ENCODE measurements at regions not wholly inside any gene's neighbourhood (a gene's known extent, or its start where the extent isn't known, plus 50 kb on each side); places are given as distances from the start of the nearest gene placed in this dataset.
A peak's percentile ranks its signal among the peaks of the same experiment; 100 is the strongest.

DNA sequence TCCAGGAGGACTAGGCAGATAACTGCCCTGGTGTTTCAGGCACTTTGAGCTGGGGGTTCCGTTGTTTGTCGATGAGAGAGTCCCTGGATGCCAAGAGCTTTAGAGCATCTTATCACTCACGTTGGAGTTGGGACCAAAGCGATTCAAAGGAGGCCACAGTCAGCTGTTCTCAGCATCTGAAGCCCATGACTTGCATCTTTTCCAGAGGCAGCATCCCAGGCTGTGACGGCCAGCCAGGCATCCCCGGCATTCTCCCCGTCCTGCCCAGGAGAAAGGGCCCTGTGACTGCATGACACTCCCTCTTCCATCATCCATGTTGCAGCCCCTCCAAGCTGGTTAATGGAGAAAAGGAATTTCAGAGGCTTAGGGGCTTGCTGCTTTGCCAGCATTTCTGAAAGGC is 520.3 kb downstream of the CDH26 start:
- Histone ChIP-seq H3K27ac (ENCODE audit: low read depth in 1 of 2, low read length in 1 of 2) (no peak overlapping the region), H3K4me3 (no peak overlapping the region), H3K36me3 (ENCODE audit: control insufficient read depth in 4 of 4, insufficient read depth in 4 of 4, low read length in 4 of 4) (no peaks in the 10 kb centered on the region), H3K4me1 (ENCODE audit: control insufficient read depth in 5 of 5, insufficient read depth in 5 of 5, low read length in 5 of 5) (peaks cover 0 to 79% (median 14%) of the 10 kb centered on the region in 5 donors), H3K9me3 (ENCODE audit: control insufficient read depth in 4 of 4, insufficient read depth in 3 of 4, low read length in 3 of 4) (no peaks in the 10 kb centered on the region), H3K9ac (ENCODE audit: insufficient read depth in 1 of 2, low read length in 2 of 2) (no peak overlapping the region), H3K27me3 (ENCODE audit: control insufficient read depth in 3 of 3, insufficient read depth in 3 of 3, low read length in 2 of 3) (no peaks in the 10 kb centered on the region)
- TF ChIP-seq, protein P1, sequence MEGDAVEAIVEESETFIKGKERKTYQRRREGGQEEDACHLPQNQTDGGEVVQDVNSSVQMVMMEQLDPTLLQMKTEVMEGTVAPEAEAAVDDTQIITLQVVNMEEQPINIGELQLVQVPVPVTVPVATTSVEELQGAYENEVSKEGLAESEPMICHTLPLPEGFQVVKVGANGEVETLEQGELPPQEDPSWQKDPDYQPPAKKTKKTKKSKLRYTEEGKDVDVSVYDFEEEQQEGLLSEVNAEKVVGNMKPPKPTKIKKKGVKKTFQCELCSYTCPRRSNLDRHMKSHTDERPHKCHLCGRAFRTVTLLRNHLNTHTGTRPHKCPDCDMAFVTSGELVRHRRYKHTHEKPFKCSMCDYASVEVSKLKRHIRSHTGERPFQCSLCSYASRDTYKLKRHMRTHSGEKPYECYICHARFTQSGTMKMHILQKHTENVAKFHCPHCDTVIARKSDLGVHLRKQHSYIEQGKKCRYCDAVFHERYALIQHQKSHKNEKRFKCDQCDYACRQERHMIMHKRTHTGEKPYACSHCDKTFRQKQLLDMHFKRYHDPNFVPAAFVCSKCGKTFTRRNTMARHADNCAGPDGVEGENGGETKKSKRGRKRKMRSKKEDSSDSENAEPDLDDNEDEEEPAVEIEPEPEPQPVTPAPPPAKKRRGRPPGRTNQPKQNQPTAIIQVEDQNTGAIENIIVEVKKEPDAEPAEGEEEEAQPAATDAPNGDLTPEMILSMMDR (IDR thresholded peaks at IDR 0.05; ENCODE audit: control extremely low read depth, extremely low read depth), result no peak
- 77 to 87% methylated on average over 7 of the region's 7 CpGs for WGBS, 2 donors
- DNase-seq (no peak), ATAC-seq (ENCODE audit: insufficient read depth, low FRiP score) (no peak)

DNA sequence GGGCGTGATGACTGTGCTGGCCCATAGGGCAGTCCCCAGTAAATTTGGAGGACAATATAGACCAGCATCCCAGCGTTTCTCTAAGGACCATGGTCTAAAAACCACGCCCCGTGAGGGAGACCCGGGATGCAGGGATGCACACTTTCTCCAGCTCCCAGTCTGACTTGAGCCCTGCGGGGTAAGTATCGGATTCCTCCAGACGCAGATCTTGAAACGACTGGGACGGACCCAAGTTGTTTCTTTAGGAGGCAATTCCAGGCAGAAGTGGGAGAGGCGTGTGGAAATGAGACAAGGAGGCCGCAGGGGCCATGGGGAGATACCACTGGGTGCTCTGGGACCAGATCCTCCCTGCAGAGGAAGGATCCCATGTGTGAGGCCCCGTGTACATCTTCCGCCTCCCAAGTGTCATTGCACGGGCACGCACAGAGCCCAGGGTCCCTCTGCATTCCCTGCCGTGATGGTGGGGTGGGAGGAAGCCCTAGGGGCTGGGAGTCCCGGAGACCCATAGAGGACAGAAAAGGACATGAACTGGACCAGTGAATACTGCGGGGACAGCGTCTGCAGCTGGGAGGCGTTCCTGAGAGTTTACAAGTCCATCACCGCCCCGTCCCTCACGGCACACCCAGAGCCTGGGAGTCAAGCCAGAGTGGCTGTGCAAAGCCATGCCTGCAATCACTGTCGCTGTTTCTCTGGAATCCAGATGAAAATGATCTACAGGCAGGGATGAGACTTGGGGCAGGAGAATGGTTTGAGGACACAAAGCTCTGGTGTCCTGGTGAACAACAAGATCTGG is 522.9 kb downstream of the CDH26 start:
- H3K27me3 ChIP-seq (ENCODE audit: control insufficient read depth in 3 of 3, insufficient read depth in 3 of 3, low read length in 2 of 3), result no peaks in the 10 kb centered on the region
- peak overlapping the region in 1 of 2 donors; percentile 54 for H3K27ac ChIP-seq (ENCODE audit: low read depth in 1 of 2, low read length in 1 of 2)
- H3K9me3 ChIP-seq (ENCODE audit: control insufficient read depth in 4 of 4, insufficient read depth in 3 of 4, low read length in 3 of 4), result peaks cover 0 to 2% (median 0%) of the 10 kb centered on the region in 4 donors
- H3K4me1 ChIP-seq (ENCODE audit: control insufficient read depth in 5 of 5, insufficient read depth in 5 of 5, low read length in 5 of 5), result peaks cover 0 to 82% (median 24%) of the 10 kb centered on the region in 5 donors
- whole genome bisulfite sequencing, 2 donors, result 77 to 81% methylated on average over 25 of the region's 25 CpGs
- H3K36me3 ChIP-seq (ENCODE audit: control insufficient read depth in 4 of 4, insufficient read depth in 4 of 4, low read length in 4 of 4), result no peaks in the 10 kb centered on the region
- ATAC-seq (ENCODE audit: insufficient read depth, low FRiP score) (no peak), DNase-seq (peak; percentile 87 to 94 (median 89))
- TF ChIP-seq, protein P1 (IDR thresholded peaks at IDR 0.05; ENCODE audit: control extremely low read depth, extremely low read depth), result no peak
- no peak overlapping the region for H3K4me3 ChIP-seq
- no peak overlapping the region for H3K9ac ChIP-seq (ENCODE audit: insufficient read depth in 1 of 2, low read length in 2 of 2)

DNA sequence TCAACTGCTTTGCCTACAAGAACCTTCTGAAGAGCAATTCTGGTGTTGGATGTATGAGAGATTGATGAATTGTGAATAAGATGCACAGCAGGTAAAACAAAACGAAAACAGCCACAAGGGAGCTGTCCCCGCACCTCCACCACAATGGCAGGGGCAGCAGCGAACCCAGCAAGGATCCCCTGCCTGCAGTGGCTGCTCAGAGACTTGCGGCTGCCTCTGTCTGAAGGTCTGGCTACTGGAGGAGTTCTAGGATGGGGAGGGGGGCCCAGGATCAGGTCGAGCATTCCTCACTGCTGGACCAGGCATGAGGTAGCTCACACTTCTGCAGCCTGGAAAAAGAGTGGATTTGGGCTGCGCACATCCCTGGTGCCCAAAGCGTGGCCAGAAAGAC is 523.5 kb downstream of the CDH26 start:
- H3K9ac ChIP-seq (ENCODE audit: insufficient read depth in 1 of 2, low read length in 2 of 2), result no peak overlapping the region
- TF ChIP-seq, protein P1 (IDR thresholded peaks at IDR 0.05; ENCODE audit: control extremely low read depth, extremely low read depth), result no peak
- peak overlapping the region in 1 of 2 donors; percentile 54 for H3K27ac ChIP-seq (ENCODE audit: low read depth in 1 of 2, low read length in 1 of 2)
- 47 to 62% methylated on average over 7 of the region's 7 CpGs for WGBS, 2 donors
- peaks cover 0 to 2% (median 0%) of the 10 kb centered on the region in 4 donors for H3K9me3 ChIP-seq (ENCODE audit: control insufficient read depth in 4 of 4, insufficient read depth in 3 of 4, low read length in 3 of 4)
- H3K36me3 ChIP-seq (ENCODE audit: control insufficient read depth in 4 of 4, insufficient read depth in 4 of 4, low read length in 4 of 4), result no peaks in the 10 kb centered on the region
- no peak overlapping the region for H3K4me3 ChIP-seq
- no peak for ATAC-seq (ENCODE audit: insufficient read depth, low FRiP score)
- DNase-seq, result no peak
- H3K4me1 ChIP-seq (ENCODE audit: control insufficient read depth in 5 of 5, insufficient read depth in 5 of 5, low read length in 5 of 5), result peaks cover 0 to 82% (median 24%) of the 10 kb centered on the region in 5 donors
- H3K27me3 ChIP-seq (ENCODE audit: control insufficient read depth in 3 of 3, insufficient read depth in 3 of 3, low read length in 2 of 3), result no peaks in the 10 kb centered on the region

All from lung (tissue), 11 donors.